A673 (cell line): ENCODE measurements at regions not wholly inside any gene's neighbourhood (a gene's known extent, or its start where the extent isn't known, plus 50 kb on each side); places are given as distances from the start of the nearest gene placed in this dataset.

Experiments used
- EZH2 ChIP-seq: fragments of 200-600 bp; sonication (generic); IDR thresholded peaks from 2 replicates; pipeline ENCODE4 v1.6.1; 2017; ENCODE audit warnings: borderline replicate concordance, low read depth, mild to moderate bottlenecking, mixed read lengths, antibody characterized with exemption, low read length; ENCODE audit not compliant: poor library complexity, severe bottlenecking
- TF ChIP-seq, protein P1 (sequence below): fragments of 300-800, 200-600 bp; sonication (generic); conservative IDR thresholded peaks from 2 replicates; pipeline ENCODE4 v1.5.1; 2017; ENCODE audit warnings: low read depth, mild to moderate bottlenecking, antibody characterized with exemption, low read length, moderate library complexity, mixed read lengths

GRCh38 chr16:73191660-73192046 lies 143.7 kb upstream of the ZFHX3 start:
- TF ChIP-seq, protein P1, sequence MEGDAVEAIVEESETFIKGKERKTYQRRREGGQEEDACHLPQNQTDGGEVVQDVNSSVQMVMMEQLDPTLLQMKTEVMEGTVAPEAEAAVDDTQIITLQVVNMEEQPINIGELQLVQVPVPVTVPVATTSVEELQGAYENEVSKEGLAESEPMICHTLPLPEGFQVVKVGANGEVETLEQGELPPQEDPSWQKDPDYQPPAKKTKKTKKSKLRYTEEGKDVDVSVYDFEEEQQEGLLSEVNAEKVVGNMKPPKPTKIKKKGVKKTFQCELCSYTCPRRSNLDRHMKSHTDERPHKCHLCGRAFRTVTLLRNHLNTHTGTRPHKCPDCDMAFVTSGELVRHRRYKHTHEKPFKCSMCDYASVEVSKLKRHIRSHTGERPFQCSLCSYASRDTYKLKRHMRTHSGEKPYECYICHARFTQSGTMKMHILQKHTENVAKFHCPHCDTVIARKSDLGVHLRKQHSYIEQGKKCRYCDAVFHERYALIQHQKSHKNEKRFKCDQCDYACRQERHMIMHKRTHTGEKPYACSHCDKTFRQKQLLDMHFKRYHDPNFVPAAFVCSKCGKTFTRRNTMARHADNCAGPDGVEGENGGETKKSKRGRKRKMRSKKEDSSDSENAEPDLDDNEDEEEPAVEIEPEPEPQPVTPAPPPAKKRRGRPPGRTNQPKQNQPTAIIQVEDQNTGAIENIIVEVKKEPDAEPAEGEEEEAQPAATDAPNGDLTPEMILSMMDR, result no peak
- no peak for TF ChIP-seq EZH2
